NOMO-1 (cell line): ENCODE measurements at regions not wholly inside any gene's neighbourhood (a gene's known extent, or its start where the extent isn't known, plus 50 kb on each side); places are given as distances from the start of the nearest gene placed in this dataset.
"Not testable (repeated sequence)": the region's sequence is repeated elsewhere in the genome, so short reads cannot be mapped to it uniquely, and the experiment has no call there.

Source experiments
- DNase-seq, 2 experiments: peaks; one replicate each; lab custom pipeline; 2025; ENCODE audit not compliant: unreplicated experiment in 2 of 2; lab: John Stamatoyannopoulos, UW

DNA sequence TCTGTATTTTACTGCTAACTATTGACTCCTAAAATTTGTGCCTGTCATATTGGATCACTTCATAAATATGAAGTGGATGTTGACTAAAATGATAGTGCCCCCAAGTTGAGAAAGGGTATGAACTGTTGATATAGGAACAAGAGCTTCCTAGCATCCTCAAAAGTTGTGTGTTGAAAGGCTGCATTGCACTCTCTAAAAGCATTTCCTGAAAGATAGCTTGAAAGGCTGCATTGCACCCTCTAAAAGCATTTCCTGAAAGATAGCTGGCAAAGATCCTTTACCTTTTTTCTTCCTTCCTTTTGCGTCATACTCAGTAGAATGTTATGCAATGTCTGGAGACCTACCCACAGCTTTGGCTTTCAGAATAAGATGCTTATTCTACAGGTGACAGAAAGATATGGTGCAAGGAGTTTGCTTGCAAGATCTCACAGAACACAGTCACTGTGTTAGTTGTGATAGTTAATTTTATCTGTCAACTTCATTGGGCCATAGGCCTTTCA is 274.6 kb upstream of the GALNTL6 start:
- DNase-seq = no peak

GRCh38 chr4:171534391-171534790 is 278.8 kb upstream of the GALNTL6 start:
- DNase-seq = no peak

DNA sequence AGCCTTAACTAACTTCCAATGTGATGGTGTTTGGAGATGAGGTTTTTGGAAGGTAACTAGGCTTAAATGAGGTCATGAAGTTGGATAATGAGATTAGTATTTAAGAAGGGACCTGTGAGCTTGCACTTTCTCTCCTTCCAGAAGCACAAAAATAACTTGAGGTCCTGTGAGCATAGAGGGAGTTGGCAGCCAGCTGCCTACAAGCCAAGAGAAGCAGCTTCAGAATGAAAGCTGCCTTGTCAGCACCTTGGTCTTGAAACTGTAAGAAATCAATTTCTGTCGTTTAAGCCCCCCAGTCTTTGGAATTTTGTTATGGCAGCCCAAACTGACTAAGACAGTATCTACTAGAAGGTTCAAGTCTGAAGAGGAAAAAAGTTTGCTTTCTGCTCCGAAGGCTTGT is 280.2 kb upstream of the GALNTL6 start:
- DNase-seq = no peak

- DNase-seq = no peak
Observed at GRCh38 chr4:171524903-171525302, 288.3 kb upstream of the GALNTL6 start.

GRCh38 chr4:171521726-171522125 is 291.5 kb upstream of the GALNTL6 start:
- DNase-seq = no peak

- DNase-seq = no peak
Observed at GRCh38 chr4:171519457-171519856, 293.7 kb upstream of the GALNTL6 start.

GRCh38 chr4:171517883-171518282 is 295.3 kb upstream of the GALNTL6 start:
- DNase-seq = no peak

GRCh38 chr4:171516694-171517093 is 296.5 kb upstream of the GALNTL6 start:
- no peak for DNase-seq

GRCh38 chr4:171484681-171485080 is 328.5 kb upstream of the GALNTL6 start:
- DNase-seq = no peak

GRCh38 chr4:171478181-171478580 is 335.0 kb upstream of the GALNTL6 start:
- DNase-seq = no peak

- DNase-seq = not testable (repeated sequence)
Observed at GRCh38 chr4:171475111-171475510, 338.1 kb upstream of the GALNTL6 start.

DNA sequence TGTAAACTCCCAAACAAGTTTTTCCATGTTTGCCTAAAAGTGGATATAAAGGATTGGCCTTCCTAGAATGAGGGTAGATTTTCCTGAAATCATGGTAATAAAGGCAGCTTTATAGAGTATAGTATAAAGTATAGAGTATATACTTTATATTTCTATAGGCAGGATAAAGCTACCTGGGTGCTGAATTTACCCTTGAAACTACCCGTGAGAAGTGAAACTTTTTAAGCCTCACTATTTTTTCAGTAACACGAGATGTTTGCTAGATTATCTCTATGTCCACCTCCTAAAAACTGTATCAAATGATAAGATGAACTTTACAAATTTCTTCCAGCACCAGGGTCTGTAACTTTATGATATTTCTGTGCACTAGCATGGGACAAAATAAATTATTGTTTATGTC is 340.0 kb upstream of the GALNTL6 start:
- DNase-seq = no peak

DNA sequence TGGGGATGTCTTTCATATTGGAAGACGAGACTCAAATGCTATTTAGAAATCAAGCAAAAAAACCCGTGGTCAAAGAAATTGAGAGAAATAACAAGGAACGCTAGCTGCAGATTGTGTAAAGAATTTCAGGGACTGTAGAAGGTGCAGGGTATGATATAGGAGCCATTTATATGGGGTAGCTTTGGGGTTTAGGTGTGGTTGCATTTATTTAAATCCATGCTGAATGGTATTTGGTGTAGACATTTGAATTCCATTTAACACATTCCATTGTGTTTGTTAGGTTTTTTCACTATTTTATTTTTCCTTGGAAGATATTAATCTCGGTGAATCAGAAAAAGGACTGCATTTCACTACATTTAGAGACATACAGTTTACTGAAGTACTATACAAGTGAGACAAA is 341.0 kb upstream of the GALNTL6 start:
- DNase-seq = no peak

DNA sequence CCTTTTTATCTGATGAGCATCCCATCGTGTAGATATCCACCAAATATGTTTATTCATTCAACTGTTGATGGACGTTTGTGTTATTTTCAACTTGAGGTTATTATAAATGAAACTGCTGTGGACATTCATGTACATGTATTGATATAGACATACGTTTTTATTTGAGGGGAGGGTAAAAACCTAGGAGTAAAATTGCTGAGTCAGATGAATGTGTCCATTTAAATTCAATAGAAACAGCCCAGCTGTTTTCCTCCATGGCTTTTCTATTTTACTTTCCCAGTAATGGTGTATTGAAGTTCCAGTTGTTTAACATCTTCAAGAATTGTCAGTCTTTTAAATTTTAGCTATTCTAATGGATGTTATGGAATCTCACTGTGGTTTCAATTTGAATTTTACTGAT is 348.7 kb upstream of the GALNTL6 start:
- no peak for DNase-seq

DNA sequence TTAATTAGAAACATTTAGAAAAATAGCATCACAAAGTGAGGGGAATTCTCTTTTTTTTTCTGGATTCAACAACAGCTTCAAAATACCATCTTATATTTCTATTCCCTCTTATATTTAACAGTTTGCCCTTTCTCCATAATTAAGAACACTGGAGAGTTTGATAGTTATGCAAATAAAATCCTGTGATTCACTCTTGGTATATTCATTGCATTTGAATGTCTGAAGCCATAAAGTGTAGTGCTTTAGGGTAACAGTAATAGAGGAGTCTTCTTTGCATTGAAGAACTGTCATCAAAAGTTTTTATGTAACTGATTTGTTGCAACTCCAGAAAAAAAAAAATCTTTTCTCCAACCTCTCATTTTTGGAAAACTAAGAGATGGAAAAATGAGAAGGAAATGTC is 352.0 kb upstream of the GALNTL6 start:
- no peak for DNase-seq

GRCh38 chr4:171448919-171449481 is 364.2 kb upstream of the GALNTL6 start:
- DNase-seq = no peak

DNA sequence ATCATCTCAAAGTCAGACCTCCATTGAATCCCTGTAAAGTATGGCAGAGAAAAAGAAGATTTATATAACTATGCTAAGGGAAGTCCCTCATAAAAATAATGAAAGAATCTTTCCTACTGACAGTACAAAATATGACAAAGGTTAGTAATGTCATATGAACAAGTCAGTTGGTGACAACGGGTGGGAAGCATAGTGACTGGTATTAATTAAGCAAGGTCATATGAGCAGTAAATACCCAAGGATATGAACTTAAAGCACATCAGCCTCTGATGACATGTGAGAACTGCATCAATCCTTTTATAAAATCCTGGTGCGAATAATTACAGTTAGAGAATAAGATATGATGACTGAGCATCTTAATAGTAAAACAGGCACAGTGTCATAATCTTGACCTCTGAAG is 364.8 kb upstream of the GALNTL6 start:
- no peak for DNase-seq

- DNase-seq = no peak
Observed at GRCh38 chr4:171441300-171441941, 371.8 kb upstream of the GALNTL6 start.

DNA sequence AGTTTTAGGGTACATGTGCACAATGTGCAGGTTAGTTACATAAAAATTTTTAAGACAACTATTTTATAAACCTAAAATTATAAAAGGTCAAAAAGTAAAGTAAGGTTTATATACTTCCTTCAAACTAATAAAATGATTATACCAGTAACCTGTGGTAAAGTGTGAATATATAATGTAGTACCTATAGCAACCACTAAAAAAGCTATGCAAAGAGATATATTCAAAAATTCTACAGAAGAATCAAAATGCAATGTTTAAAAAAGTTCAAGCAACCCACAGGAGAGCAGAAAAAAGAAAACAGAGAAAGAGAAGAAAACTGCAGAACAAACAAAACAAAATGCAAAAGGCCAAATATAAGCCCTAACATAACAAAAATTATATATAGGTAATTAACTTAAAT is 379.5 kb upstream of the GALNTL6 start:
- DNase-seq = no peak

DNA sequence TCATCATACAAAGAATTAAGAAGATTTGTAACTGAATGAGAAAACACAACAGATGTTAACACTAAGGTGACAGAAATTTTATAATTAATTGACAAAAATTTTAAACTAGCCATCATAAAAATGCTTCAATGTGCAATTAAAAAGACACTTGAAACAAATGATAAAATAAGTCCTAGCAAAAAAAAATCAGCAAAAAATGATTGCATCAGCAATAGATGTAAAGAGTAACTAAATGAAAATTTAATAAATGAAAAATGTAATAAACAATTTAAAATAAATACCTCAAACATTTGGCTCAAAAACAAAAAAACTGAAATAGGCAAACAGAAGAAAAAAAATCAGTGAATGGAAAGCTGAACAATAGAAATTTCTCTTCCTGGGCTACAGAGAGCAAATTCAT is 380.7 kb upstream of the GALNTL6 start:
- DNase-seq = no peak

GRCh38 chr4:171430495-171430894 is 382.7 kb upstream of the GALNTL6 start:
- DNase-seq = no peak

DNA sequence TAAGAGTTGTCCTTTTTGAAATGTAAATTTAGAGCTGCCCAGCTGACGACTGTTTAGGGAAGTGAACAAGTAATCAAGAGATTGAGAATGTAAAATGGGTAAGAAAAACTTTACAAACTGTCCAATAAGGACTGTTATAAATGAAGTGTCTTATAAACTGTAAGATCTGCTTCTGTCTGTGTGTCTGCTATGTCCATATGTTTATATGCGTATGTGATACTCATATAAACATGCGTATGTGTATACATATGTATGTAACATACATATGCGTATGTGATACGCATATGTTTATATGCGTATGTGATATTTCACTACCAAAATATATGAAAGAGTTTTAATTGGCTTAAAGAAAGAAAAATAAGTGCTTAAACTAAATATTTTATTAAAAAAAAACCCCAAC is 416.0 kb upstream of the GALNTL6 start:
- DNase-seq = no peak

GRCh38 chr4:171390626-171391025 is 422.6 kb upstream of the GALNTL6 start:
- DNase-seq = no peak
